Brain microvascular endothelial cell (primary cell): ENCODE measurements at regions not wholly inside any gene's neighbourhood (a gene's known extent, or its start where the extent isn't known, plus 50 kb on each side); places are given as distances from the start of the nearest gene placed in this dataset.

Experiments
- DNase-seq: peaks from one replicate; pipeline ENCODE4 v3.0.0-alpha.2; 2020
- H3K27ac ChIP-seq: fragments of 250-450 bp; sonication (Bioruptor Pico); 2 replicates; pipeline ENCODE4 v1.5.1; 2020; ENCODE audit warnings: mild to moderate bottlenecking, moderate library complexity
- H3K27me3 ChIP-seq: fragments of 250-450 bp; sonication (Bioruptor Pico); replicated peaks from 2 replicates; pipeline ENCODE4 v1.5.1; 2020; ENCODE audit warnings: mild to moderate bottlenecking
- H3K36me3 ChIP-seq: fragments of 250-450 bp; sonication (Bioruptor Pico); replicated peaks from 2 replicates; pipeline ENCODE4 v1.5.1; 2020; ENCODE audit warnings: mild to moderate bottlenecking
- H3K4me3 ChIP-seq: 2 replicates; pipeline ENCODE4 v1.5.1; 2011; ENCODE audit warnings: low read depth, mild to moderate bottlenecking, control low read depth, low read length, moderate library complexity
- in situ Hi-C: cut with HindIII; loops from 2 replicates; pipeline ENCODE4 v1.10.0; 2017; ENCODE audit warnings: low sequenced_read_pairs, low pct_ligation_motif_present
- TF ChIP-seq, protein P1 (sequence below): IDR thresholded peaks from 2 replicates; pipeline ENCODE4 v1.5.1; 2011; ENCODE audit warnings: low read depth, mild to moderate bottlenecking, moderate library complexity, low read length, control low read depth, inconsistent platforms; ENCODE audit errors: missing control alignments

DNA sequence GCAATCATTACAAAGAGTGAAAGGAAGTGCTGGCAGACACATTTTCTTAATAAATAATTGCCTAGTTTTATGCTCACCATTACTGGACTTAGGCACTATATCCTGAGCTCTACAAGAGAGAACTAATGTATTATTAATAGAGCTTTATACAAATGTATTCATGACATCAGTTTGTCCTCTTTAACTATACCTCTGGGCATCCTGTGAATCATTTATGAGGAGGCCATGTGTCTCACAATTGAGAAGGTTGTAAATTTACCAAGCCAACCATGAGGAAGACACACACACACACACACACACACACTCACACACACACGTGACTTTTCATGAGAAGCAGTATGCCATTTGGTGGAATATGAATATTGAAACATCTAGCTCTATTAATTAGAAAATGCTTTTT is 728.2 kb downstream of the ARAP2 start:
- Histone ChIP-seq H3K27ac (no peak overlapping the region), H3K4me3 (no peak overlapping the region), H3K27me3 (no peaks in the 10 kb centered on the region), H3K36me3 (no peaks in the 10 kb centered on the region)
- in situ Hi-C loops: no loop called here
- DNase-seq: no peak
- TF ChIP-seq, protein P1, sequence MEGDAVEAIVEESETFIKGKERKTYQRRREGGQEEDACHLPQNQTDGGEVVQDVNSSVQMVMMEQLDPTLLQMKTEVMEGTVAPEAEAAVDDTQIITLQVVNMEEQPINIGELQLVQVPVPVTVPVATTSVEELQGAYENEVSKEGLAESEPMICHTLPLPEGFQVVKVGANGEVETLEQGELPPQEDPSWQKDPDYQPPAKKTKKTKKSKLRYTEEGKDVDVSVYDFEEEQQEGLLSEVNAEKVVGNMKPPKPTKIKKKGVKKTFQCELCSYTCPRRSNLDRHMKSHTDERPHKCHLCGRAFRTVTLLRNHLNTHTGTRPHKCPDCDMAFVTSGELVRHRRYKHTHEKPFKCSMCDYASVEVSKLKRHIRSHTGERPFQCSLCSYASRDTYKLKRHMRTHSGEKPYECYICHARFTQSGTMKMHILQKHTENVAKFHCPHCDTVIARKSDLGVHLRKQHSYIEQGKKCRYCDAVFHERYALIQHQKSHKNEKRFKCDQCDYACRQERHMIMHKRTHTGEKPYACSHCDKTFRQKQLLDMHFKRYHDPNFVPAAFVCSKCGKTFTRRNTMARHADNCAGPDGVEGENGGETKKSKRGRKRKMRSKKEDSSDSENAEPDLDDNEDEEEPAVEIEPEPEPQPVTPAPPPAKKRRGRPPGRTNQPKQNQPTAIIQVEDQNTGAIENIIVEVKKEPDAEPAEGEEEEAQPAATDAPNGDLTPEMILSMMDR: no peak

DNA sequence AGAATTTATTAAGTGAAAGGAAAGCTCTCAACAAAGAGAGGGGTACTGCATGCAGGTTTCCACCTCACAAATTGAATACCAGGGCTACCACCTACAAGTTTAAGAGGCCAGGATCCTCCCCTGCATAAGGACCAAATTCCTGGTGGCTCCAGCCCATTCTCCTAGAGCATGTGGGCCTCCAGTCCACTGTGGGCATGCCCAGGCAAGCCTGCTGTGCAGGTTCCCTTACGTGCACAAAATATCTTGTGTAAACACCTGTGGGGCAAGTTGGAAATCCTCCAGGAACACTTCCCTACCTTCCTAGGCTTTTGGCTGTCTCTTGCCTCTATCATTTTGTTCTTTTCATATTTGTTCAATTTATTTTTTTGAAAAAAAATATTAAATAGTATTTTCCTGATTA is 724.3 kb downstream of the ARAP2 start:
- TF ChIP-seq, protein P1: no peak
- no peaks in the 10 kb centered on the region for H3K36me3 ChIP-seq
- no peaks in the 10 kb centered on the region for H3K27me3 ChIP-seq
- H3K27ac ChIP-seq: no peak overlapping the region
- no peak for DNase-seq
- in situ Hi-C loops: no loop called here
- no peak overlapping the region for H3K4me3 ChIP-seq

DNA sequence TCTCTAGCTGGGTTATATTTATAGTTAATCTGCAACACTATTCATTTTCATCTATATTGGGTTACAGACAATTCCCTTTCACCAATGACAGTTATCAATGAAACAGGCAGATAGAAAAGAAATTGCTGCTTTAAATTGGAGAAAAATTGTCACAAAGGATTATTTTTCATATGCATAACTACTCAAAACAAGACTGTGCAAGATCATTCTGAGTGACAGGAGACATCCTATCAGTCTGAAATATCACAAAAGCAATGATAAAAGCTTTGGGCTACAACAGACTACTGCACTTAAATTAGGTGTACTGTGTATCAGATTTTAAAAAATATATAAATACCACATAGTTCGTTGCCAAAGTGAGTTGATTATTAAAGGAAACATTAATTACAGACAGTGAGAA is 722.6 kb downstream of the ARAP2 start:
- DNase-seq: no peak
- H3K27me3 ChIP-seq: no peaks in the 10 kb centered on the region
- TF ChIP-seq, protein P1: no peak
- in situ Hi-C loops: no loop called here
- H3K4me3 ChIP-seq: no peak overlapping the region
- no peak overlapping the region for H3K27ac ChIP-seq
- H3K36me3 ChIP-seq: no peaks in the 10 kb centered on the region

DNA sequence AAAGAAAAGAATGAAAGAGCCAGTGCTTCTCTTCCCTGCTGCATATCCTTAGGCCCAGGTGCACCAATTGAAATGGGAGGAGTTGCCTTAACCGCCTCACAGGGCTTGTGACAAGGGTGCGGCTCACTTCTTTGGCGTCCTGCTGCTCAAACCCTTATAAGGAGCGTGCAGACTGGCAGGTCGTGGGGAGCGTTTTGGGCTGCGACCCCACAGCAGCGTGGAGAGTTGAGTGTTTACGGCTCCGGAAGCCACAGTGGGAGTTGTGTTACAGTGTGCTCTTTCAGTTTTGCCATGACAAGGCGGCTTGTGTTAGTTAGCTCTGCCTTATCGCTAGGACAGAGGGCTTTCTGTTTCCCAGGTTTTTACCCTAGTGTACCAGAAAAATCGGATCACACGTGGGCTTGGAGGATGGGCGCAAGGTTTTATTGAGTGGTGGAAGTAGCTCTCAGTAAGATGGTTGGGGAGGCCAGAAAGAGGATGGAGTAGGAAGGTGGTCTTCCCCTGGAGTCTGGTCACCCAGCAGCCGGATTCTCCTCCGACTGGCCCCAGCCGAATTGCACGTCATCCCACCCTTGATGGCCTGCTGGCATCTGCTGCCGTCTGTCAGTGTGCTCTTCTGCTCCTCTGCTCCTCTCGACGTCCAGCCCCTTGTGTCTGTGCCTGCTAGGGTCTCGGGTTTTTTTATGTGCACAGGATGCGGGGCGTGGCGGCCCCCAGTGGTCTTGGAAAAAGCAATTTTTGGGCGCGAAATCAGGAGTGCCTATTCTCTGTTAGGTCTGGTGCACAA is 718.9 kb downstream of the ARAP2 start:
- H3K27me3 ChIP-seq: no peaks in the 10 kb centered on the region
- TF ChIP-seq, protein P1: no peak
- no peak overlapping the region for H3K27ac ChIP-seq
- H3K36me3 ChIP-seq: no peaks in the 10 kb centered on the region
- in situ Hi-C loops: no loop called here
- peak overlapping the region; percentile 52 for H3K4me3 ChIP-seq
- DNase-seq: no peak

DNA sequence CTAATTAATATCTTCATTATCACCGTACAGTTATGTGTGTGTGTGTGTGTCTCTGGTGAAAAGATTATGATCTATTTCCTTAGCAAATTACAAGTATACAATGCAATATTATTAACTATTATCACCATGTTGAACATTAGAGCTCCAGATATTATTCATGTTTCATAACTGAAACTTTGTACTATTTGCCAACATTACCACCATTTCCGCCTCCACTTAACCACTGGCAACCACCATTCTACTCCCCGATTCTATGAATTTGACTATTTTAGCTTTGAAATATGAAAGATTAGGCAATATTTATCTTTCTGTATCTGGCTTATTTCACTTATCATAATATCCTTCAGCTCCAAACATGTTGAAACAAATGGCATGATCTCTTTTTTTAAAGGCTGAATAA is 717.9 kb downstream of the ARAP2 start:
- DNase-seq: no peak
- in situ Hi-C loops: no loop called here
- Histone ChIP-seq H3K27me3 (no peaks in the 10 kb centered on the region), H3K4me3 (no peak overlapping the region), H3K36me3 (no peaks in the 10 kb centered on the region), H3K27ac (no peak overlapping the region)
- TF ChIP-seq, protein P1: no peak

DNA sequence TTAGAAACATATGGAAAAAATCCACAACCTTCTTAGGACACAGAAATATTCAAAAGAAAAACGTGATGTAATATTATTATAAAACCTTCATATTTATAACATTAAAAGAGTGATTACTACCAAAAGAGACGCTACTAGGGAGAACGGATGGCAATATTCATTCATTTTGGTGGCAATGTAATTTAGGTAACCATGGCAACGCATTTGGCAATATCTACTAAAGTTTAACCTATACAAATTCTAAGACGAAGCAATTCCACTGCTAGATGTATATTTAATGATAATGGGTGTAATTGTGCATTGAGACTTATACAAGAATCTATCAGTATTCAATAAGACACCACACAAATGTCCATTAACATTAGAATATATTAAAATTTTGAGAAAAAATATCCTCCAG is 709.4 kb downstream of the ARAP2 start:
- TF ChIP-seq, protein P1: no peak
- no peak overlapping the region for H3K27ac ChIP-seq
- H3K27me3 ChIP-seq: no peaks in the 10 kb centered on the region
- in situ Hi-C loops: no loop called here
- DNase-seq: no peak
- H3K36me3 ChIP-seq: no peaks in the 10 kb centered on the region
- H3K4me3 ChIP-seq: no peak overlapping the region
